Neural cell (in vitro differentiated cells): ENCODE measurements at regions not wholly inside any gene's neighbourhood (a gene's known extent, or its start where the extent isn't known, plus 50 kb on each side); places are given as distances from the start of the nearest gene placed in this dataset.

Source experiments
- H2AFZ ChIP-seq: fragments of 200-600, 300-800 bp; sonication (generic), shearing (Covaris generic); 2 replicates; pipeline ENCODE4 v1.6.0; 2014; ENCODE audit warnings: low read depth, mild to moderate bottlenecking, antibody characterized with exemption, low read length, moderate library complexity
- H3F3A ChIP-seq: fragments of 200-600 bp; shearing (Covaris generic); 2 replicates; pipeline ENCODE4 v1.6.1; 2016; ENCODE audit warnings: mild to moderate bottlenecking, moderate library complexity, mixed read lengths, antibody characterized with exemption, low read length; ENCODE audit not compliant: insufficient read depth, poor library complexity, severe bottlenecking
- H3K27ac ChIP-seq: fragments of 200-600, 300-800 bp; sonication (generic), shearing (Covaris generic); 2 replicates; pipeline ENCODE4 v1.5.1; 2014; ENCODE audit warnings: mild to moderate bottlenecking, low read length, moderate library complexity
- H3K27me3 ChIP-seq: fragments of 300-800, 200-600 bp; sonication (generic), shearing (Covaris generic); 2 replicates; pipeline ENCODE4 v1.6.0; 2014; ENCODE audit warnings: mild to moderate bottlenecking, low read depth, low read length, moderate library complexity; ENCODE audit not compliant: insufficient read depth
- H3K36me3 ChIP-seq: fragments of 300-800, 200-600 bp; sonication (generic), shearing (Covaris generic); 2 replicates; pipeline ENCODE4 v1.5.1; 2014; ENCODE audit warnings: mild to moderate bottlenecking, antibody characterized with exemption, low read length, moderate library complexity; ENCODE audit not compliant: insufficient read depth
- H3K4me2 ChIP-seq: fragments of 300-800, 200-600 bp; sonication (generic), shearing (Covaris generic); 2 replicates; pipeline ENCODE4 v1.6.0; 2014; ENCODE audit warnings: mild to moderate bottlenecking, low read length
- H3K4me3 ChIP-seq: fragments of 300-800, 200-600 bp; sonication (generic), shearing (Covaris generic); 2 replicates; pipeline ENCODE4 v1.5.1; 2014; ENCODE audit warnings: mild to moderate bottlenecking, low read length, moderate library complexity
- H3K79me2 ChIP-seq: fragments of 200-600 bp; shearing (Covaris generic); replicated peaks from 2 replicates; pipeline ENCODE4 v1.6.0; 2014; ENCODE audit warnings: mild to moderate bottlenecking, low read length, moderate library complexity; ENCODE audit not compliant: insufficient read depth
- H3K9ac ChIP-seq: fragments of 300-800, 200-600 bp; sonication (generic), shearing (Covaris generic); 2 replicates; pipeline ENCODE4 v1.6.1; 2016; ENCODE audit warnings: mild to moderate bottlenecking, low read length, mixed read lengths
- H3K9me2 ChIP-seq: fragments of 200-600 bp; shearing (Covaris generic); 2 replicates; pipeline ENCODE4 v1.6.1; 2016; ENCODE audit warnings: mild to moderate bottlenecking, low read length, mixed read lengths; ENCODE audit not compliant: insufficient read depth
- H3K9me3 ChIP-seq: fragments of 200-600, 300-800 bp; sonication (generic), shearing (Covaris generic); 2 replicates; pipeline ENCODE4 v1.6.1; 2016; ENCODE audit warnings: mild to moderate bottlenecking, mixed run types, low read length, moderate library complexity, mixed read lengths
- H4K20me1 ChIP-seq: fragments of 200-600 bp; shearing (Covaris generic); 2 replicates; pipeline ENCODE4 v1.6.1; 2016; ENCODE audit warnings: mild to moderate bottlenecking, mixed run types; ENCODE audit not compliant: insufficient read depth
- CTCF ChIP-seq: fragments of 450-650 bp; IDR thresholded peaks from 2 replicates; pipeline ENCODE4 v1.5.1; 2014; ENCODE audit warnings: antibody characterized with exemption, mild to moderate bottlenecking, moderate library complexity; ENCODE audit not compliant: poor library complexity, severe bottlenecking
- EP300 ChIP-seq: fragments of 450-650 bp; conservative IDR thresholded peaks from 2 replicates; pipeline ENCODE4 v1.6.1; 2014; ENCODE audit warnings: antibody characterized with exemption, mild to moderate bottlenecking, moderate library complexity; ENCODE audit not compliant: poor library complexity, severe bottlenecking
- EZH2 ChIP-seq: fragments of 200-600, 300-800 bp; shearing (Covaris generic), sonication (generic); IDR thresholded peaks from 2 replicates; pipeline ENCODE4 v1.6.1; 2014; ENCODE audit warnings: antibody characterized with exemption, low read length, borderline replicate concordance, mild to moderate bottlenecking; ENCODE audit not compliant: insufficient read depth, poor library complexity, severe bottlenecking
- MXI1 ChIP-seq: fragments of 450-650 bp; conservative IDR thresholded peaks from 2 replicates; pipeline ENCODE4 v1.6.1; 2014; ENCODE audit warnings: antibody characterized with exemption, mild to moderate bottlenecking; ENCODE audit not compliant: poor library complexity, severe bottlenecking
- POLR2AphosphoS5 ChIP-seq: IDR thresholded peaks from 2 replicates; pipeline ENCODE4 v1.6.1; 2012
- RAD21 ChIP-seq: fragments of 450-650 bp; conservative IDR thresholded peaks from 2 replicates; pipeline ENCODE4 v1.6.1; 2014; ENCODE audit warnings: antibody characterized with exemption, mild to moderate bottlenecking, moderate library complexity
- REST ChIP-seq: IDR thresholded peaks from 2 replicates; pipeline ENCODE4 v1.6.1; 2012; ENCODE audit warnings: borderline replicate concordance
- SMC3 ChIP-seq: fragments of 450-650 bp; conservative IDR thresholded peaks from 2 replicates; pipeline ENCODE4 v1.6.1; 2014; ENCODE audit warnings: antibody characterized with exemption, mild to moderate bottlenecking, moderate library complexity; ENCODE audit not compliant: poor library complexity
- TAF1 ChIP-seq: IDR thresholded peaks from 2 replicates; pipeline ENCODE4 v1.6.1; 2012; ENCODE audit warnings: low read depth

GRCh38 chr17:72438783-72439182 is 318.0 kb downstream of the SOX9 start:
- Histone ChIP-seq H2AFZ (no peak overlapping the region), H3F3A (no peaks in the 10 kb centered on the region), H3K4me3 (no peak overlapping the region), H3K79me2 (no peaks in the 10 kb centered on the region), H3K27ac (no peak overlapping the region), H3K36me3 (no peaks in the 10 kb centered on the region), H3K9me3 (no peaks in the 10 kb centered on the region), H3K9ac (no peak overlapping the region), H3K27me3 (no peaks in the 10 kb centered on the region), H3K9me2 (no peaks in the 10 kb centered on the region), H3K4me2 (no peak overlapping the region), H4K20me1 (no peaks in the 10 kb centered on the region)
- TF ChIP-seq SMC3 (no peak), RAD21 (no peak), EZH2 (no peak), REST (no peak), EP300 (no peak), CTCF (no peak), MXI1 (no peak), TAF1 (no peak), POLR2AphosphoS5 (no peak)

- H2AFZ ChIP-seq = no peak overlapping the region
- H3K79me2 ChIP-seq = no peaks in the 10 kb centered on the region
- no peak overlapping the region for H3K9ac ChIP-seq
- no peaks in the 10 kb centered on the region for H3K9me2 ChIP-seq
- H3K36me3 ChIP-seq = no peaks in the 10 kb centered on the region
- H3K4me3 ChIP-seq = no peak overlapping the region
- H3K27me3 ChIP-seq = no peaks in the 10 kb centered on the region
- H3F3A ChIP-seq = no peaks in the 10 kb centered on the region
- H3K27ac ChIP-seq = no peak overlapping the region
- TF ChIP-seq EZH2 = no peak
- no peak for TF ChIP-seq SMC3
- no peak for TF ChIP-seq TAF1
- TF ChIP-seq MXI1 = no peak
- no peak for TF ChIP-seq CTCF
- no peak for TF ChIP-seq RAD21
- no peak for TF ChIP-seq EP300
- TF ChIP-seq REST = no peak
- TF ChIP-seq POLR2AphosphoS5 = no peak
- no peak overlapping the region for H3K4me2 ChIP-seq
- no peaks in the 10 kb centered on the region for H3K9me3 ChIP-seq
- no peaks in the 10 kb centered on the region for H4K20me1 ChIP-seq
Observed at GRCh38 chr17:72439893-72440502, 319.2 kb downstream of the SOX9 start.
